GM23248 (cell line): ENCODE measurements at regions not wholly inside any gene's neighbourhood (a gene's known extent, or its start where the extent isn't known, plus 50 kb on each side); places are given as distances from the start of the nearest gene placed in this dataset.

Experiments
- DNase-seq: peaks from one replicate; pipeline ENCODE4 v3.0.0-alpha.2; 2015
- H2AFZ ChIP-seq: fragments of 200-600 bp; sonication (generic); 2 replicates; pipeline ENCODE4 v1.6.1; 2016; ENCODE audit warnings: antibody characterized with exemption
- H3F3A ChIP-seq: fragments of 200-600 bp; sonication (generic); 2 replicates; pipeline ENCODE4 v1.6.1; 2016; ENCODE audit warnings: mild to moderate bottlenecking, antibody characterized with exemption, mixed run types; ENCODE audit not compliant: insufficient read depth
- H3K27ac ChIP-seq: fragments of 200-600 bp; sonication (generic); 2 replicates; pipeline ENCODE4 v1.5.1; 2016; ENCODE audit warnings: mild to moderate bottlenecking
- H3K27me3 ChIP-seq: fragments of 200-600 bp; sonication (generic); replicated peaks from 2 replicates; pipeline ENCODE4 v1.6.1; 2016; ENCODE audit warnings: mild to moderate bottlenecking; ENCODE audit not compliant: insufficient read depth
- H3K36me3 ChIP-seq: fragments of 200-600 bp; sonication (generic); 2 replicates; pipeline ENCODE4 v1.6.1; 2016; ENCODE audit warnings: low read depth, mild to moderate bottlenecking
- H3K4me1 ChIP-seq: fragments of 200-600 bp; sonication (generic); 2 replicates; pipeline ENCODE4 v1.6.1; 2016; ENCODE audit warnings: mild to moderate bottlenecking; ENCODE audit not compliant: insufficient read depth
- H3K4me2 ChIP-seq: fragments of 200-600 bp; sonication (generic); one replicate; pipeline ENCODE4 v1.6.1; 2016; ENCODE audit warnings: mild to moderate bottlenecking; ENCODE audit not compliant: unreplicated experiment
- H3K4me3 ChIP-seq: fragments of 200-600 bp; sonication (generic); 2 replicates; pipeline ENCODE4 v1.5.1; 2016; ENCODE audit warnings: mild to moderate bottlenecking
- H3K79me2 ChIP-seq: fragments of 200-600 bp; sonication (generic); 2 replicates; pipeline ENCODE4 v1.6.1; 2016; ENCODE audit warnings: mild to moderate bottlenecking; ENCODE audit not compliant: insufficient read depth
- H3K9ac ChIP-seq: fragments of 200-600 bp; sonication (generic); 2 replicates; pipeline ENCODE4 v1.6.1; 2016; ENCODE audit warnings: mild to moderate bottlenecking
- H3K9me2 ChIP-seq: fragments of 200-600 bp; sonication (generic); 2 replicates; pipeline ENCODE4 v1.6.1; 2016; ENCODE audit warnings: mixed run types, mild to moderate bottlenecking, moderate library complexity; ENCODE audit not compliant: insufficient read depth
- H3K9me3 ChIP-seq: fragments of 200-600 bp; sonication (generic); one replicate; pipeline ENCODE4 v1.6.1; 2017; ENCODE audit warnings: low read depth
- H4K20me1 ChIP-seq: fragments of 200-600 bp; sonication (generic); 2 replicates; pipeline ENCODE4 v1.6.0; 2016; ENCODE audit not compliant: insufficient read depth
- EZH2 ChIP-seq: fragments of 200-600 bp; sonication (generic); IDR thresholded peaks from 2 replicates; pipeline ENCODE4 v1.6.1; 2018; ENCODE audit warnings: antibody characterized with exemption, mild to moderate bottlenecking; ENCODE audit not compliant: insufficient read depth, poor library complexity, severe bottlenecking
- EZH2phosphoT487 ChIP-seq: fragments of 200-600 bp; sonication (generic); IDR thresholded peaks from 2 replicates; pipeline ENCODE4 v1.6.1; 2018; ENCODE audit warnings: antibody characterized with exemption, moderate library complexity, mild to moderate bottlenecking, low read depth; ENCODE audit not compliant: insufficient read depth
- WGBS, 2 experiments: methylation state at CpG; one replicate each; pipeline ENCODE4 v1.1.6; 2015 to 2017; ENCODE audit warnings: low lambda C conversion rate in 2 of 2, low coverage in 1 of 2; ENCODE audit errors: missing lambda C conversion rate in 2 of 2; 5-methylcytosine and 5-hydroxymethylcytosine counted together
- in situ Hi-C: fragments of 300-500 bp; cut with MboI; formaldehyde crosslinking; loops from 2 replicates; pipeline ENCODE4 v1.15.0; 2020

GRCh38 chr11:134662629-134663360, 250.8 kb upstream of the B3GAT1 start:
- Histone ChIP-seq H3K9me2 (no peaks in the 10 kb centered on the region), H3K9me3 (no peaks in the 10 kb centered on the region), H3K4me2 (no peak overlapping the region), H4K20me1 (no peaks in the 10 kb centered on the region), H3F3A (no peaks in the 10 kb centered on the region), H3K4me1 (no peaks in the 10 kb centered on the region), H3K27me3 (no peaks in the 10 kb centered on the region), H3K79me2 (no peaks in the 10 kb centered on the region), H2AFZ (no peak overlapping the region), H3K27ac (no peak overlapping the region), H3K4me3 (no peak overlapping the region), H3K9ac (no peak overlapping the region), H3K36me3 (no peaks in the 10 kb centered on the region)
- no peak for TF ChIP-seq EZH2phosphoT487
- TF ChIP-seq EZH2 = no peak
- WGBS, 2 experiments = 12 to 17% methylated on average over 5 of the region's 5 CpGs
- in situ Hi-C loops = no loop called here
- no peak for DNase-seq

GRCh38 chr11:134661660-134662059, 249.6 kb upstream of the B3GAT1 start:
- no peak for DNase-seq
- no peaks in the 10 kb centered on the region for H3F3A ChIP-seq
- H3K4me2 ChIP-seq = no peak overlapping the region
- WGBS, 2 experiments = 5 to 7% methylated on average over 5 of the region's 5 CpGs
- no peak overlapping the region for H3K9ac ChIP-seq
- H3K27ac ChIP-seq = no peak overlapping the region
- no peaks in the 10 kb centered on the region for H3K9me3 ChIP-seq
- no peaks in the 10 kb centered on the region for H4K20me1 ChIP-seq
- no peaks in the 10 kb centered on the region for H3K27me3 ChIP-seq
- no peaks in the 10 kb centered on the region for H3K4me1 ChIP-seq
- in situ Hi-C loops = no loop called here
- no peaks in the 10 kb centered on the region for H3K9me2 ChIP-seq
- no peaks in the 10 kb centered on the region for H3K79me2 ChIP-seq
- H3K36me3 ChIP-seq = no peaks in the 10 kb centered on the region
- TF ChIP-seq EZH2phosphoT487 (no peak), EZH2 (no peak)
- no peak overlapping the region for H2AFZ ChIP-seq
- H3K4me3 ChIP-seq = no peak overlapping the region

GRCh38 chr11:134660416-134660815, 248.4 kb upstream of the B3GAT1 start:
- H3K4me2 ChIP-seq = no peak overlapping the region
- H3K27me3 ChIP-seq = no peaks in the 10 kb centered on the region
- H3K27ac ChIP-seq = no peak overlapping the region
- no peaks in the 10 kb centered on the region for H3K79me2 ChIP-seq
- H3K4me1 ChIP-seq = no peaks in the 10 kb centered on the region
- H3K36me3 ChIP-seq = no peaks in the 10 kb centered on the region
- 0 to 8% methylated on average over 1 of the region's 1 CpG for WGBS, 2 experiments
- no peak for DNase-seq
- H3K9ac ChIP-seq = no peak overlapping the region
- no peaks in the 10 kb centered on the region for H3F3A ChIP-seq
- H3K9me2 ChIP-seq = no peaks in the 10 kb centered on the region
- H2AFZ ChIP-seq = no peak overlapping the region
- no peaks in the 10 kb centered on the region for H3K9me3 ChIP-seq
- in situ Hi-C loops = no loop called here
- TF ChIP-seq EZH2phosphoT487 = no peak
- TF ChIP-seq EZH2 = no peak
- no peaks in the 10 kb centered on the region for H4K20me1 ChIP-seq
- no peak overlapping the region for H3K4me3 ChIP-seq

- Histone ChIP-seq H3K4me1 (no peaks in the 10 kb centered on the region), H3K4me3 (no peak overlapping the region), H3K9me2 (no peaks in the 10 kb centered on the region), H3K27ac (no peak overlapping the region), H3K36me3 (no peaks in the 10 kb centered on the region), H3K9ac (no peak overlapping the region), H4K20me1 (no peaks in the 10 kb centered on the region), H3K27me3 (no peaks in the 10 kb centered on the region), H3F3A (no peaks in the 10 kb centered on the region), H3K79me2 (no peaks in the 10 kb centered on the region), H3K9me3 (no peaks in the 10 kb centered on the region), H2AFZ (no peak overlapping the region), H3K4me2 (no peak overlapping the region)
- in situ Hi-C loops = no loop called here
- DNase-seq = no peak
- 37 to 39% methylated on average over 8 of the region's 8 CpGs for WGBS, 2 experiments
- TF ChIP-seq EZH2phosphoT487 = no peak
- TF ChIP-seq EZH2 = no peak
These were observed 247.8 kb upstream of the B3GAT1 start for GRCh38 chr11:134659882-134660281.
